Skin of body (tissue), 1 donor: ENCODE measurements at regions not wholly inside any gene's neighbourhood (a gene's known extent, or its start where the extent isn't known, plus 50 kb on each side); places are given as distances from the start of the nearest gene placed in this dataset.

Experiments
- DNase-seq: peaks from one replicate; lab custom pipeline; 2025; lab: John Stamatoyannopoulos, UW

DNA sequence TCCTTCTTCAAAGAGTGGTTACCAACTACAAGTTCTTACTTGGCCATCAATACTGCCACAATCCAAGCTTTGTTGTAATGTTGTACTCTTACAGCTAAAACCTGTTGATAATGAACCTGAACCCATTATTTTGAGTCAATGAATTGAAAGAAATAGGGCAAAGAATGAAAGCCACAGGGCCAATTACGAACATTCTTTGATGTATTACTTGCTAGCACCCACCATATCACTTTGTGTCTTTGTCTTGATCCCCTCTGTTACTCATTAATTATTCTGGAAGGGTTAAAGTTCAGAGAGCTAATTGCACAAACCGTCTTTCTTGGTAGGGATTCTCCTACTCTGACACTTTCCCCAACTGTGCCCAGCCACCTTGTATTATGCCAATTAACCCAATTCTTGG is 53.2 kb upstream of the TFEC start:
- no peak for DNase-seq

- no peak for DNase-seq
These were observed 56.0 kb upstream of the TFEC start for GRCh38 chr7:116086547-116087045.

DNA sequence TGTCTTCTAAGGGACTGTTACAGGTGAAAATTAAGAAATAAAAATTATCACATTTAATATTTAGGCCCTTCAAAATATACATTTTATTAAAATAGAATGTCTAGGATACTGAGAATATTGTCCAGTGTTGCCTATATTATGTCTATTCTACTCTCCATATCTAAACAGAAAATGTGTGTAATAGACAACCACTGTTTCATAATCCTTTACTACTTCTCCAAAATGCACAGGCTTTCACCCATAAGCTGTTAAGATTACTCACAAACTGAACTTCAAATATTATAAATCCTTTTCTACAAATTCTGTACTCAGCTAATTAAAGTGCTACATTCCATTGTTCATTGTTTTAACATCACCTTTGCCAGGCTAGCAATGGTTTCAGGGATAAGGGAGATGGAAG is 56.7 kb upstream of the TFEC start:
- no peak for DNase-seq

- no peak for DNase-seq
These were observed 57.4 kb upstream of the TFEC start for GRCh38 chr7:116087984-116088383.

DNA sequence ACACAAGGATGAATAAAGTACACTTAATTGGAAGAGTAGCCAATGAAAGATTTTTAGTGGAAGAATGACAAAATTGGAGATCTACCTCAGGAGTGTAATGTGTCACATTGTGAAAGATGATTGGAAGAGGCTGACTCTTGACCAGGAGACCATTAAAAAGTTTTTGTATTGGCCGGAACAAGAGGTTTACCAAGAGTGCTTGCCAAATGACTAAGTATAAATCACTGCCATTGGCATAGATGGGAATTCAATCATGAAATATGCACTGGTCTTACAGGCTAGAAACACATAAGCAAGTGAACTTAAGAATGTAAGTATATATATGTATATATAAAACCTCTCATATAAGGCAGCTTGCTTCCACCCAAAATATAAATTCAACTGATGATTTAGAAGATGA is 58.7 kb upstream of the TFEC start:
- no peak for DNase-seq

GRCh38 chr7:116093516-116094301 is 63.1 kb upstream of the TFEC start:
- no peak for DNase-seq

DNA sequence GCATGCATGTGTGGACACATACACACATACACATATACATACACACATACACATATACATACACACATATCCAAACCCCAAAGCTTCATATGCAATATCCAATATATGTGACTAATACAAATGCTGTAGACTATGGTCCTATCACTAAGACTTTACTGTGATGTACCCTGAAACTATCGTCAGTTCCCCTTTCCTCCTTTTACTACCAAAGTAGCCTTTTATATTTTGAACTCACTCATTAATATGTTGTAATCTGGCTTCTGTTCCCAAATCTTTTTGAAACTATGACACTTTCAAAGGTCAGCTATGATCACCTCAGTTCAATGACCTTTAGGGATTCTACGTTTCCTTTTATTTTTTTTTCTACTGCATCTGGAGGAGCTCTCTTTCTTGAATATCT is 64.8 kb upstream of the TFEC start:
- no peak for DNase-seq

DNA sequence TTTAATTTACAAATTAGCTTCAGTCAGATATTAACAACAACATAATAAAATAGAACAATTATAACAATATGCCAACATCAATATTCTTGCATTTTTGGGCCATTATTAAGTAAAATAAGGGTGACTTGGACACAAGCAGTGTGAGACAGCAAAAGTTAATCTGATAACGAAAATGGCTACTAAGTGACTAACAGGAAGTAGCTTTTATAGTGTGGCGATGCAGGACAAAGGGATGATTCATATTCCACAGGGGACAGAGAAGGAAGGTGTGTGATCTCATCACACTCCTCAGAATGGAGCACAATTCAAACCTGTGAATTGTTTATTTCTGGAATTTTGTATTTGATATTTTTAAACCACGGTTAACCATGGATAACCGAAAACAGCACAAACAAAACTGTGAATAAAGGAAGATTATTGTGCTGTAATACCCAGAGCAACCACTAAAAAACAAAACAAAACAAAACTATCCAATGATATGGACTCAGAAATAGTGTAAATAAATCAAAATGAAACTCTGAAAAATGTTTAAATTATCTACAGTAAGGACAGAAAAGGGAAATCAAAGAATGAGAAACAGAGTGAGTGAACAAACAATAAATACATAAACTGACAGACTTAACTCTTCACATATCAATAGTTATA is 66.9 kb upstream of the TFEC start:
- DNase-seq = no peak

DNA sequence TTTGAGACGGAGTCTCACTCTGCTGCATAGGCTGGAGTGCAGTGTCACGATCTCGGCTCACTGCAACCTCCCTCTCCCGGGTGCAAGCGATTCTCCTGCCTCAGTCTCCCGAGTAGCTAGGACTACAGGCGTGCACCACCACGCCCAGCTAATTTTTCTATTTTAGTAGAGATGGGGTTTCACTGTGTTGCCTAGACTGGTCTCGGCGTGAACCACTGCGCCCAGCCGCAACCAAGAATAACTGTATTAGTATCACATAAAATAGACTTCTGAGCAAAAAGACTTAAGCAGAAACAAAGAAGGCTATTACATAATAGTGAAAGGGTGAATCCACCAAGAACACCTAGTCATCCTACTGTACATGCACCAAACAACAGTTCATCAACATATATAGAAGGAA is 67.6 kb upstream of the TFEC start:
- no peak for DNase-seq

DNA sequence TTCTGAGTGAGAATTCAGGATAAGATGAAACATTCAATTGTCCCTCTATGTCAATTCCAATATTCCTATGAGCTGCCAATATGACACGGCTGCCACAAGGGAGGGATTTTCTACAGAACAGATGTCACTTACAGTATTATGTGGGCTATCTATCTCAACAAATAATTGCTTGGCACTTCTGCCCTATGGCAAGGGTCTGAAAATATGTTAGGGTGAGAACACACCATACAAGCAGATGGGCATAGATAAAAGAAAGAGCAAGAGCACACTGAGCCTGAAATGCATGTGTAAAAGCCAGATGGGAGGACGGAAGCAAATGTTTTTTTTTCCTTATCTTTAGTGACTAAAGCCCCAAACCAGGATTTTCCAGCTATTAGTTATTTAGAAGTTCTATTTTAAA is 70.1 kb upstream of the TFEC start:
- no peak for DNase-seq

GRCh38 chr7:116101704-116102103 is 71.1 kb upstream of the TFEC start:
- DNase-seq = no peak

DNA sequence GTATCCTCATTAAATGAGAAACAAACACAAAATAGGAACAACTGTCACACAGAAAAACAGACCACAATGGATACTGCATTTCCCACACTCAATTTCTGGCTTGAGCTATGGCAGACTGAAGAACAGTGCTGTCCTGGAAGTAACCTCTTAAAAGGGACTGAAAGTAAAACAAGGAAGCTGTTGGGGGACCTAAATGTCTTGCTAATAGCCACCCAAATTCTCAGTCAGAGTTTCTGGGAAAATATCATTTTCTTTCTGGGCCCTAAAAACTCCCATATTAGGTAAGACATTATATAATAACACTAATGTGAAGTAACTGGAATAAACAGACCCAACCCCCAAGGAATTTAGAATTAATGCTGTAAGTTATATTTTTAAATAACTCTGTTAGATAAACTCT is 80.9 kb upstream of the TFEC start:
- no peak for DNase-seq

- DNase-seq = no peak
These were observed 82.7 kb upstream of the TFEC start for GRCh38 chr7:116113310-116113709.

DNA sequence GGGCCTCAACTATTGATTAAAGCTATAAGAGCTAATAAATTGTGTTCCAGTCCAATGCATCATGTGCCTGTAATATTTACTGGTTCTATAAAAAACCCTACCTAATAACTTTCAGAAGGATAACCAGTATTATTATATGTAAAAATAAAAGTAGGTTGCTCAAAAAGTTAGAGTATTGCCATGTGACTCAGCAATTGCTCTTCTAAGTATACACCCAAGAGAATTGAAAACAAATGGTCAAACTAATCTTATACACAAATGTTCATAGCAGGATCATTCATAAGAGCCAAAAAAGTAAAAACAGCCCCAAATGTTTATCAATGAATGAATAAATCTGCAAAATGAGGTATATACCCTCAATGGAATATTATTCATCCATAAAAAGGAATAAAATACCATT is 89.5 kb upstream of the TES start:
- no peak for DNase-seq

GRCh38 chr7:116122972-116123595 is 87.3 kb upstream of the TES start:
- peak; percentile 1 for DNase-seq

DNA sequence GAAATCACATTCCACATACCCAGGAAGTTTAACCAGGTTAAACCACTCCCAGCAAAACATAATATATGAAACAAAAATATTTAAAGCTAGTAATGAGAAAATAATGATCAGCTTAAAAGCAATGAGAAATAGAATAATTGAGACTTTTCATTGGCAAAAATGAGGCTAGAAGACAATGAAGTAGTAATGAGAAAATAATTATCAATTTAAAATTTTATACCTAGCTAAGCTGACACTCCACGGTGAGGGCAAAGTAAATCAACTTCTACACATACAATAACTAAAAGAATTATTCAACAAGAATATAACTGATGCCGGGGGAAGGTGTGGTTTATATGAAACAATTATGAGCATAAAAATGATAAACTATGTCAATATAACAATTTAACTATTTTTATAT is 82.2 kb upstream of the TES start:
- DNase-seq = no peak

GRCh38 chr7:116135306-116135705 is 75.0 kb upstream of the TES start:
- DNase-seq = no peak

GRCh38 chr7:116138202-116138801 is 72.0 kb upstream of the TES start:
- peak; percentile 19 for DNase-seq

DNA sequence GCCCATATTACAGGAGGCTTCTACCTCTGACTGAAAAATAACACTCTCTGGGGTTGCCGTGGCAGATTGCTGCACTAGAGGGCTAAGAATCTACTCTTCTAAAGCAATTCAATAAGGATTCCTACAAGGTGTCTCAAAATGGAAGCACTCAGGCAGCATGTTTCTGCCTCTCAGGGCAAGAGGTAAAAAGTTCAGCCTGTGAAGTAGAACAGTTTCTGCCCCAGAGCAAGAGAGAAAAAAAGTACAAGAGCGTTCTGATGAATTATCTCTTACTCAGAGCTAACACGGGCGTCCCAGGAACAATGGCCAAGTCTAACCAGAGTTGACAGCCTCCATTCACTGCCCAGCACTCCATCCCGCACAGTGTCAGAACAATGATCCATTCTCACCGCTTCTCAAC is 71.3 kb upstream of the TES start:
- no peak for DNase-seq

GRCh38 chr7:116139807-116140206 is 70.5 kb upstream of the TES start:
- no peak for DNase-seq

GRCh38 chr7:116142374-116142773 is 68.0 kb upstream of the TES start:
- no peak for DNase-seq

DNA sequence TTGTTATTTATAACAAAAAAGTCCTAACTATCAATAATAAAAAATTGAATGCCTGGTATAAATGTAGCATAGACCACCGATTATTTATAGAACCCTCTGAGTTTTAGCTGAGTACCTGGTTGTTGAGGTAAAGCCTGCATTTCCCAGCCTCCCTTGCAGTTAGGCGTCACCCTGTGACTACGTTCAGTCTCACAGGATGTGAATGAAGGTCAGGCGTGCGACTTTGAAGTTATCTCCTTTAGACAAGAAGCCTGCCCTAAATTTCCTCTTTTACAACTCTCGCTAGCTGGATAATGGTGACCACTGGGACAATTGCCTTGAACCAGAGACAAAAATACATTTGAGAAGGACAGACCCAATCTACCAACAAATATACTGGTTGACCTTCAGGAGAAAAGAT is 67.5 kb upstream of the TES start:
- DNase-seq = no peak
